Spleen (tissue), 11 donors: ENCODE measurements at regions not wholly inside any gene's neighbourhood (a gene's known extent, or its start where the extent isn't known, plus 50 kb on each side); places are given as distances from the start of the nearest gene placed in this dataset.
A peak's percentile ranks its signal among the peaks of the same experiment; 100 is the strongest.

Source experiments
- DNase-seq: peaks from one replicate; pipeline ENCODE4 v3.0.0-alpha.2; 2020
- H3K27ac ChIP-seq, 8 donors: fragments of 200-600 bp; sonication (generic) in 7 of 8; 1 replicate in 4 of 8; 2 replicates in 4 of 8; pipeline versions ENCODE4 v1.5.0 to v1.8.0; 2016 to 2021; ENCODE audit warnings: inconsistent platforms in 4 of 8, mild to moderate bottlenecking in 4 of 8, moderate library complexity in 1 of 8
- H3K27me3 ChIP-seq, 7 donors: fragments of 200-600 bp; sonication (generic) in 6 of 7; replicated peaks in 1 of 7; 1 replicate in 4 of 7; 2 replicates in 3 of 7; pipeline versions ENCODE4 v1.5.0 to v1.8.0; 2016 to 2021; ENCODE audit warnings: inconsistent platforms in 3 of 7, mild to moderate bottlenecking in 1 of 7
- H3K36me3 ChIP-seq, 6 donors: fragments of 200-600 bp; sonication (generic) in 5 of 6; 1 replicate in 4 of 6; 2 replicates in 2 of 6; pipeline versions ENCODE4 v1.5.0 to v1.8.0; 2016 to 2021; ENCODE audit warnings: inconsistent platforms in 2 of 6
- H3K4me1 ChIP-seq, 6 donors: fragments of 200-600 bp; sonication (generic) in 5 of 6; 1 replicate in 3 of 6; 2 replicates in 3 of 6; pipeline versions ENCODE4 v1.5.0 to v1.8.0; 2016 to 2021; ENCODE audit warnings: inconsistent platforms in 3 of 6
- H3K4me3 ChIP-seq, 8 donors: fragments of 200-600 bp; sonication (generic) in 7 of 8; 1 replicate in 4 of 8; 2 replicates in 4 of 8; pipeline versions ENCODE4 v1.5.0 to v1.8.0; 2016 to 2021; ENCODE audit warnings: inconsistent platforms in 4 of 8, mild to moderate bottlenecking in 4 of 8, moderate library complexity in 2 of 8
- H3K9me3 ChIP-seq, 8 donors: fragments of 200-600 bp; sonication (generic) in 7 of 8; 1 replicate in 4 of 8; 2 replicates in 4 of 8; pipeline versions ENCODE4 v1.5.0 to v1.8.0; 2016 to 2021; ENCODE audit warnings: inconsistent platforms in 4 of 8
- CTCF ChIP-seq, 11 experiments: fragments of 200-600 bp in 7 of 11; fragments of 450-650 bp in 4 of 11; sonication (generic) in 4 of 11; IDR thresholded peaks in 8 of 11; conservative IDR thresholded peaks in 3 of 11; 1 replicate in 7 of 11; 2 replicates in 4 of 11; pipeline versions ENCODE4 v1.4.0 to v1.8.0; 2016 to 2021; ENCODE audit warnings: antibody characterized with exemption in 11 of 11, inconsistent platforms in 4 of 11, mild to moderate bottlenecking in 1 of 11
- POLR2A ChIP-seq, 3 donors: fragments of 450-650 bp; IDR thresholded peaks; one replicate each; pipeline ENCODE4 v1.5.1; 2017; ENCODE audit warnings: antibody characterized with exemption in 3 of 3, mild to moderate bottlenecking in 1 of 3
- POLR2AphosphoS5 ChIP-seq, 3 donors: sonication (generic); formaldehyde crosslinking; IDR thresholded peaks; one replicate each; pipeline ENCODE4 v1.5.1; 2017; ENCODE audit warnings: antibody characterized with exemption in 3 of 3
- WGBS, 5 donors: extraction: QIAGEN DNeasy Blood & Tissue Kit in 3 of 5; methylation state at CpG; one replicate each; pipeline versions ENCODE4 v1.1.5 to v1.1.7; 2013 to 2018; 5-methylcytosine and 5-hydroxymethylcytosine counted together
- intact Hi-C: fragments of 100-400 bp; cut with DNase I; formaldehyde crosslinking; loops from one replicate; pipeline ENCODE4 v1.15.0; 2023; ENCODE audit warnings: low total_unique reads
- donor health status: healthy with polysubstance abuse.
- donor health status: DM: no; HTN: no; CAD: no; lungs with moderate emphysema.
- donor health status: DM: no; HTN: no; CAD: no.
- donor health status: Bipolar disorder and iron deficiency.
- donor health status: healthy.
- donor health status: DM: no; HTN: no; CAD: no.
- donor health status: DM: yes; HTN: yes; CAD: no.

DNA sequence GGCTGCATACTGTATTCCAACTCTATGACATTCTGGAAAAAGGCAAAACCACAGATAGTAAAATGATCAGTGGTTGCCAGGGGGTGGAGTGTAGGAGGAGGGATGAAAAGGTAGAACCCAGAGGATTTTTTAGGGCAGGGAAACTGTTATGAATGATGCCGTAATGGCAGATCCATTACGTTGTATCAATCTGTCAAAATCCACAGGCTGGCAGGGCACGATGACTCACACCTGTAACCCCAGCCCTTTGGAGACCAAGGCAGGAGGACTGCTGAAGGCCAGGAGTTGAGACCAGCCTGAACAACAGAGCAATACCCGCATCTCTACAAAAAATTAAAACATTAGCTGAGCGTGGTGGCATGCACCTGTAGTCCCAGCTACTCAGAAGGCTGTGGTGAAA is 91.8 kb downstream of the RMI2 start:
- TF ChIP-seq CTCF (IDR thresholded peaks at IDR 0.05 in 8 of 11, conservative IDR thresholded peaks at IDR 0.05 in 3 of 11) (no peak), POLR2AphosphoS5 (IDR thresholded peaks at IDR 0.05) (no peak), POLR2A (IDR thresholded peaks at IDR 0.05) (no peak)
- H3K4me1 ChIP-seq, result no peaks in the 10 kb centered on the region
- H3K9me3 ChIP-seq, result peaks cover 0 to 32% (median 24%) of the 10 kb centered on the region in 8 donors
- WGBS, 5 donors, result 84 to 92% (median 89%) methylated on average over 5 of the region's 5 CpGs
- peaks cover 0 to 10% (median 0%) of the 10 kb centered on the region in 7 donors for H3K27me3 ChIP-seq
- DNase-seq, result no peak
- peaks cover 0 to 11% (median 0%) of the 10 kb centered on the region in 6 donors for H3K36me3 ChIP-seq
- no peak overlapping the region for H3K4me3 ChIP-seq
- intact Hi-C loops, result no loop called here
- H3K27ac ChIP-seq, result no peak overlapping the region

DNA sequence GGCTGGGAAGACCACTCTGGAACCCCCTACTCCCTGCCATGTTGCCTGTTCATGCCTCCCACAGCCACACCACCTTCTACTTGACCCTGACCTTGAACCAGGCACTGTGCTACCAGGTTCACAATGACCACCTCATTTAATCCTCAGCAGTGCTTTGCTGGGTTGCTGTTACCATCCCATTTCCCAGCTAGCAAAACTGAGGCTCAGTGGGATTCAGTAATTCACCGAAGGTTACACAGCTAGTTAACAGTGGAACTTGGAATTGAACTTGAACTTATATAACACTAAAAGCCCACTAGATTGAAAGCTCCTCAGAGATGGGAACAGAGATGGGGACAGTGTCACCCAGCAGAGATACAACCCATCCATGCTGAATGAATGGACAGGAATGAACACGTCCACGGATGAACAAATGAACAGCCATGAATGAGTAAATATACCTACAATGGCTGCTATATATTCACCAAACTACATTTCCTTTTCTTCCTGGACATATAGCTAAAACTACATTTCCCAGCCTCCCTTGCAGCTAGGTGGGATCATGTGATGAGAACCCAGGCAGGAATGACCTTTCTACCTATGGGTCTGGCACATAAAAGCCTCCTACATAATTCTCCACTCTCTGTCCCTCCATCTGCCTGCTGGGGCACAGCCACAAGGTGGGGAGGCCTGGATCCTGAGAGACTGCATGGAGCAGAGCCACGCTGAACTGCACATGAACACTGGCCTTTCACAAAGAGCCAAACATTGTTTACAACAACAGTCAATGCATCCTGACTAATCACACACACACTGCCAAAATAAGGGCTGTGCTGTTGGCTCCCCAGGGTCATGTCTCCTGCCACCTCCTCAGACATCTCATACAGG is 94.8 kb downstream of the RMI2 start:
- Histone ChIP-seq H3K4me3 (no peak overlapping the region), H3K27ac (no peak overlapping the region), H3K4me1 (no peaks in the 10 kb centered on the region), H3K36me3 (peaks cover 0 to 11% (median 0%) of the 10 kb centered on the region in 6 donors), H3K27me3 (peaks cover 0 to 10% (median 0%) of the 10 kb centered on the region in 7 donors), H3K9me3 (peaks cover 0 to 25% (median 23%) of the 10 kb centered on the region in 8 donors)
- TF ChIP-seq POLR2A (IDR thresholded peaks at IDR 0.05), result no peak
- TF ChIP-seq CTCF (IDR thresholded peaks at IDR 0.05 in 8 of 11, conservative IDR thresholded peaks at IDR 0.05 in 3 of 11), result no peak
- TF ChIP-seq POLR2AphosphoS5 (IDR thresholded peaks at IDR 0.05), result no peak
- WGBS, 5 donors, result 72 to 98% (median 95%) methylated on average over 4 of the region's 4 CpGs
- intact Hi-C loops, result no loop called here
- peak; percentile 43 for DNase-seq

- TF ChIP-seq POLR2A (IDR thresholded peaks at IDR 0.05), result no peak
- no peak for TF ChIP-seq POLR2AphosphoS5 (IDR thresholded peaks at IDR 0.05)
- TF ChIP-seq CTCF (IDR thresholded peaks at IDR 0.05 in 8 of 11, conservative IDR thresholded peaks at IDR 0.05 in 3 of 11), result no peak
- 93 to 100% (median 97%) methylated on average over 3 to 7 of the region's 7 CpGs for WGBS, 5 donors
- intact Hi-C loops, result no loop called here
These were observed 95.4 kb downstream of the RMI2 start for GRCh38 chr16:11440657-11441012.

DNA sequence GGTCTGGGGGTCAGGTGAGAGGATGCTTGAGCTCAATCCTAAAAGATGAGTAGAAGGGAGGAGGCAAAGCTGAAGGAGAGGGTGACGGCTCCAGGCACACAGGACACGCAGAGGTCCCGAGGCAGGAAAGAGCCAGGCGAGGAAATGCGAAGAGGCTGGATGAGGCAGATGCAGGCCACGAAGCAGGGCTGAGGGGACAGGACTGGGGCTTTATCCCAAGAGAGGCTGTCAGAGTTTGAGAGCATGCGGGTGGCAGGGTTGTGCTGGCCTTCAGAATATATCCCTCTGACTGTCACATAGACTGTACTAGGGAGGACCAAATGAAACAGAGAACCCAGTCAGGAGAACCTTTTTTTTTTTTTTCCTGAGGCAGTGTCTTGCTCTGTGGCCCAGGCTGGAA is 100.2 kb downstream of the RMI2 start:
- WGBS, 5 donors, result 80 to 93% (median 88%) methylated on average over 7 of the region's 7 CpGs
- intact Hi-C loops, result no loop called here
- Histone ChIP-seq H3K4me3 (no peak overlapping the region), H3K9me3 (peaks cover 0 to 14% (median 12%) of the 10 kb centered on the region in 8 donors), H3K27me3 (no peaks in the 10 kb centered on the region), H3K36me3 (peaks cover 0 to 24% (median 0%) of the 10 kb centered on the region in 6 donors), H3K27ac (no peak overlapping the region), H3K4me1 (no peaks in the 10 kb centered on the region)
- peak; percentile 62 for DNase-seq
- no peak for TF ChIP-seq CTCF (IDR thresholded peaks at IDR 0.05 in 8 of 11, conservative IDR thresholded peaks at IDR 0.05 in 3 of 11)
- TF ChIP-seq POLR2A (IDR thresholded peaks at IDR 0.05), result no peak
- TF ChIP-seq POLR2AphosphoS5 (IDR thresholded peaks at IDR 0.05), result no peak

More at GRCh38 chr16:11440657-11441012, 95.4 kb downstream of the RMI2 start:
- Histone ChIP-seq H3K27ac (no peak overlapping the region), H3K4me1 (no peaks in the 10 kb centered on the region), H3K36me3 (peaks cover 0 to 11% (median 0%) of the 10 kb centered on the region in 6 donors), H3K9me3 (peaks cover 0 to 25% (median 23%) of the 10 kb centered on the region in 8 donors), H3K4me3 (no peak overlapping the region), H3K27me3 (peaks cover 0 to 10% (median 0%) of the 10 kb centered on the region in 7 donors)
- no peak for DNase-seq
